ENCODE measurements at regions not wholly inside any gene's neighbourhood (a gene's known extent, or its start where the extent isn't known, plus 50 kb on each side); places are given as distances from the start of the nearest gene placed in this dataset.

GRCh38 chr14:85391455-85391854 is 138.5 kb upstream of the FLRT2 start:
- no peak for TF ChIP-seq CTCF (IDR thresholded peaks at IDR 0.05; ENCODE audit: borderline replicate concordance, control extremely low read depth, extremely low read depth, insufficient read depth, missing control alignments)
- in situ Hi-C loops (cut with MboI; ENCODE audit: low sequenced_read_pairs, unreplicated experiment), result no loop called here
- no peak for DNase-seq (ENCODE audit: low spot score)

- DNase-seq (ENCODE audit: low spot score), result no peak
- in situ Hi-C loops (cut with MboI; ENCODE audit: low sequenced_read_pairs, unreplicated experiment), result no loop called here
- TF ChIP-seq CTCF (IDR thresholded peaks at IDR 0.05; ENCODE audit: borderline replicate concordance, control extremely low read depth, extremely low read depth, insufficient read depth, missing control alignments), result no peak
Observed at GRCh38 chr14:85391892-85392291, 138.1 kb upstream of the FLRT2 start.

- in situ Hi-C loops (cut with MboI; ENCODE audit: low sequenced_read_pairs, unreplicated experiment), result no loop called here
- TF ChIP-seq CTCF (IDR thresholded peaks at IDR 0.05; ENCODE audit: borderline replicate concordance, control extremely low read depth, extremely low read depth, insufficient read depth, missing control alignments), result no peak
- DNase-seq (ENCODE audit: low spot score), result no peak
Observed at GRCh38 chr14:85399186-85399585, 130.8 kb upstream of the FLRT2 start.

GRCh38 chr14:85400678-85401077 is 129.3 kb upstream of the FLRT2 start:
- TF ChIP-seq CTCF (IDR thresholded peaks at IDR 0.05; ENCODE audit: borderline replicate concordance, control extremely low read depth, extremely low read depth, insufficient read depth, missing control alignments), result no peak
- DNase-seq (ENCODE audit: low spot score), result no peak
- in situ Hi-C loops (cut with MboI; ENCODE audit: low sequenced_read_pairs, unreplicated experiment), result no loop called here

- in situ Hi-C loops (cut with MboI; ENCODE audit: low sequenced_read_pairs, unreplicated experiment), result no loop called here
- DNase-seq (ENCODE audit: low spot score), result no peak
- TF ChIP-seq CTCF (IDR thresholded peaks at IDR 0.05; ENCODE audit: borderline replicate concordance, control extremely low read depth, extremely low read depth, insufficient read depth, missing control alignments), result no peak
Observed at GRCh38 chr14:85401384-85401783, 128.6 kb upstream of the FLRT2 start.

GRCh38 chr14:85402569-85403162 is 127.3 kb upstream of the FLRT2 start:
- no peak for TF ChIP-seq CTCF (IDR thresholded peaks at IDR 0.05; ENCODE audit: borderline replicate concordance, control extremely low read depth, extremely low read depth, insufficient read depth, missing control alignments)
- in situ Hi-C loops (cut with MboI; ENCODE audit: low sequenced_read_pairs, unreplicated experiment), result no loop called here
- no peak for DNase-seq (ENCODE audit: low spot score)

Data from GM13976 (cell line).